ENCODE measurements at regions not wholly inside any gene's neighbourhood (a gene's known extent, or its start where the extent isn't known, plus 50 kb on each side); places are given as distances from the start of the nearest gene placed in this dataset.

- intact Hi-C loops (cut with DNase I), result no loop called here
- DNase-seq (no peak), ATAC-seq (ENCODE audit: poor library complexity) (no peak)
Observed at GRCh38 chr17:34832376-34832775, 128.9 kb downstream of the CCT6B start.

GRCh38 chr17:34827008-34827407 is 134.3 kb downstream of the CCT6B start:
- ATAC-seq (ENCODE audit: poor library complexity) (no peak), DNase-seq (no peak)
- intact Hi-C loops (cut with DNase I), result no loop called here

- DNase-seq (no peak), ATAC-seq (ENCODE audit: poor library complexity) (no peak)
- intact Hi-C loops (cut with DNase I), result no loop called here
Observed at GRCh38 chr17:34826332-34826731, 134.9 kb downstream of the CCT6B start.

- ATAC-seq (ENCODE audit: poor library complexity) (no peak), DNase-seq (no peak)
- intact Hi-C loops (cut with DNase I), result no loop called here
Observed at GRCh38 chr17:34825884-34826283, 135.4 kb downstream of the CCT6B start.

- ATAC-seq (ENCODE audit: poor library complexity) (no peak), DNase-seq (no peak)
- intact Hi-C loops (cut with DNase I), result no loop called here
Observed at GRCh38 chr17:34825102-34825501, 136.2 kb downstream of the CCT6B start.

GRCh38 chr17:34823023-34823422 is 138.2 kb downstream of the CCT6B start:
- ATAC-seq (ENCODE audit: poor library complexity) (no peak), DNase-seq (no peak)
- intact Hi-C loops (cut with DNase I), result no loop called here

- DNase-seq (no peak), ATAC-seq (ENCODE audit: poor library complexity) (no peak)
- intact Hi-C loops (cut with DNase I), result no loop called here
Observed at GRCh38 chr17:34822007-34822739, 139.1 kb downstream of the CCT6B start.

- DNase-seq (no peak), ATAC-seq (ENCODE audit: poor library complexity) (no peak)
- intact Hi-C loops (cut with DNase I), result no loop called here
Observed at GRCh38 chr17:34820922-34821321, 140.3 kb downstream of the CCT6B start.

GRCh38 chr17:34820248-34820801 is 140.9 kb downstream of the CCT6B start:
- DNase-seq, result no peak
- intact Hi-C loops (cut with DNase I), result no loop called here
- no peak for ATAC-seq (ENCODE audit: poor library complexity)

GRCh38 chr17:34817252-34818035 is 143.8 kb downstream of the CCT6B start:
- DNase-seq (no peak), ATAC-seq (ENCODE audit: poor library complexity) (no peak)
- intact Hi-C loops (cut with DNase I), result no loop called here

GRCh38 chr17:34816848-34817247 is 144.4 kb downstream of the CCT6B start:
- no peak for DNase-seq
- intact Hi-C loops (cut with DNase I), result no loop called here
- ATAC-seq (ENCODE audit: poor library complexity), result no peak

- intact Hi-C loops (cut with DNase I), result no loop called here
- DNase-seq (no peak), ATAC-seq (ENCODE audit: poor library complexity) (no peak)
Observed at GRCh38 chr17:34813290-34813689, 148.0 kb downstream of the CCT6B start.

- ATAC-seq (ENCODE audit: poor library complexity), result no peak
- intact Hi-C loops (cut with DNase I), result no loop called here
- no peak for DNase-seq
Observed at GRCh38 chr17:34811561-34811960, 149.7 kb downstream of the CCT6B start.

GRCh38 chr17:34800661-34801060 is 160.6 kb downstream of the CCT6B start:
- no peak for DNase-seq
- intact Hi-C loops (cut with DNase I), result no loop called here
- ATAC-seq (ENCODE audit: poor library complexity), result no peak

- ATAC-seq (ENCODE audit: poor library complexity) (no peak), DNase-seq (no peak)
- intact Hi-C loops (cut with DNase I), result no loop called here
Observed at GRCh38 chr17:34799751-34800150, 161.5 kb downstream of the CCT6B start.

- no peak for ATAC-seq (ENCODE audit: poor library complexity)
- no peak for DNase-seq
- intact Hi-C loops (cut with DNase I), result no loop called here
Observed at GRCh38 chr17:34798581-34798980, 162.7 kb downstream of the CCT6B start.

- DNase-seq (no peak), ATAC-seq (ENCODE audit: poor library complexity) (no peak)
- intact Hi-C loops (cut with DNase I), result no loop called here
Observed at GRCh38 chr17:34797720-34798119, 163.5 kb downstream of the CCT6B start.

GRCh38 chr17:34793231-34793908 is 167.9 kb downstream of the CCT6B start:
- no peak for DNase-seq
- intact Hi-C loops (cut with DNase I), result no loop called here
- ATAC-seq (ENCODE audit: poor library complexity), result no peak

- intact Hi-C loops (cut with DNase I), result no loop called here
- no peak for ATAC-seq (ENCODE audit: poor library complexity)
- no peak for DNase-seq
Observed at GRCh38 chr17:34788696-34789095, 172.6 kb downstream of the CCT6B start.

GRCh38 chr17:34784526-34784925 is 176.7 kb downstream of the CCT6B start:
- no peak for DNase-seq
- no peak for ATAC-seq (ENCODE audit: poor library complexity)
- intact Hi-C loops (cut with DNase I), result no loop called here
